ENCODE measurements at regions not wholly inside any gene's neighbourhood (a gene's known extent, or its start where the extent isn't known, plus 50 kb on each side); places are given as distances from the start of the nearest gene placed in this dataset.
"Not testable (repeated sequence)": the region's sequence is repeated elsewhere in the genome, so short reads cannot be mapped to it uniquely, and the experiment has no call there.

DNA sequence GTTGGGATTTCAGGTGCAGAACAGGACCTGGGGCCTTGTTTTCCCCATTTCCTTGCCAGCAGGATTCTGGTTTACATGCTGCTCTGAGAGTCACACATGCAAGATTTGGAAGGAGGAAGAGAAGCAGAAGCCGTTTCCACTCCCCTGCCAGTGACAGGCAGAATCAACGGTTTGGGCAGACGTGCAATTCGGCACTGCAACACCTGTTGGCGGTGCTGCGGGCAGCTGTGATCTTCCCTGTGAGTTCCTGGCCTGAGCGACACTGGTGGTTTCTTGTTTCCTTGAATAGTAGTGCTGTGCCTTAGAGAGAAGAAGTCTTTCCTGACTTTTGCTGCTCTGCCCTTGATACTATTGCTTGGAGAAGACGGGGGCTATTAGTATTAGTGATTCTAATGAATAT, 1126.2 kb downstream of the TYW1 start:
- intact Hi-C loops (cut with DNase I, micrococcal nuclease): no loop called here
- DNase-seq: no peak
- ATAC-seq: no peak

DNA sequence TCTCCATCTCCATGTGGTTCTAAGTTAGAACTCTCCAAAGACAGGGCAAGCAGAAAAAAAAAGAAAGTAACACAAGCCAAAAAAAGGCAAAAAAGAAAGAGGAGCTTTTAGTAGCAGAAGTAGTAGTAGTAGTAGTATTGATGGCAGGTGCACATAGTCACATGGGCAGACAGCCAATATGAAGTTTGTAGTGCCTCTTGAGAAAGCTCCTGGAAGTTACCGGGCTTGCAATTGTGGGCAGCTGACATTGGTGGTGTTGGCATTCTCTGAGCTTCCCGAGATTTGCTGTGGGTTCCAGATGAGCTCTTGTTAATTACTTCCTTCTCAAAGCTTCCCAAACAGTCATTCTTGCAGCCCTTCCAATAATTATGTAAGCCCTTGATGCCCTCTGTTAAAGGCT, 1128.5 kb downstream of the TYW1 start:
- ATAC-seq (no peak), DNase-seq (no peak)
- intact Hi-C loops (cut with DNase I, micrococcal nuclease): no loop called here

DNA sequence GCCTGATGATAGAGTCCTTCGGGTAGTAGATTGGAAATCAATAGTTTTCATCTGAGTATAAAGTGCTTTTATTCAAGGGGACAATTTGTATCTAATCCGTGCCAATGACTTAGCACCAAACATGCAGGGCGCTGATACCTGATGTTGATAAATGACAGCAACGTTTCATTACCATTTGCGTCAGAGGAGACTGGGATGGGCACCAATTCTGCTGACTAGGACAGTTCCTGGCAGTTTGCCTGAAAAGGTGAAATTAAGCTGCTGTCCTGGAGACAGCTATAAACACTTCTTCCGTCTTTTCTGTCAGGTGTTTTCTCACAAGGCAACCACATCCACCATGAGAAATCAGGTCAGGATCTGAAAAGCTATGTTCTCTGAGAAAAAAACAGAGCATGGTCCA, 1136.4 kb downstream of the TYW1 start:
- intact Hi-C loops (cut with DNase I, micrococcal nuclease): no loop called here
- DNase-seq: no peak
- ATAC-seq: no peak

DNA sequence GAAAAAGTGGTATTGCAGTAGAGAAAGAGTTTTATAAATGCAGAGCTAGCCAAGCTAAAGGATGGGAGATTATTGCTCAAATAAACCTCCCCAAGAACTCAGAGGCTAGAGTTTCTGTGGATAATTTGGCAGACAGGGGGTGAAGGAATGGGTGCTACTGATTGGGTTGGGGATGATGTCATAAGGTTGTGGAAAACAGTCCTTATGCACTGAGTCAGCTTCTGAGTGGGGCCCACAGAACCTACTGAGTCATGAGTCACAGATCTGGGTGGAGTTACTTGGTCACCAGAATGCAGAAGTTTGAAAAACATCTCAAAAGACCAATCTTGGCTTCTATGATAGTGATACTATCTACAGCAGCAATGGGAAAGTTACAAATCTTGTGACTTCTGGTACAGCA, 1146.7 kb downstream of the TYW1 start:
- ATAC-seq (no peak), DNase-seq (no peak)
- intact Hi-C loops (cut with DNase I, micrococcal nuclease): no loop called here

DNA sequence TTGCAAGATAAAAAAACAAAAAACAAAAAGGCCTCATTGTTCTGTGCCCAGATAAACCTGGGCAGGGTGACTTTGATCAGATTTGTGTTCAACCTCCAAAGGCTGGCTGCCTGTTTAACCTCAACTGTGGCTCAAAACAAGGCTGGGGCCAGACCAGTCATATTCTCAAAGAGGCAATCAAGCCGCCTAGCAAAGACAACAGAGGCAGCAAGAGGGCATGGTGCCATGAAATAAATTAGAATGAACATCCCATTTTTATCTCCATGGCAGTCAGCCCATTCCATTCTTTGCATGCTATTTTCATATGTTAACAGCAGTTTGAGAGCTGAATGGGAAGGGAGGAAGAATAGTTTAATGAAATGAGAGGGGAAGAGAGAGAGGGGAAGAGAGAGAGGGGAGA, 1150.3 kb downstream of the TYW1 start:
- DNase-seq: no peak
- intact Hi-C loops (cut with DNase I, micrococcal nuclease): no loop called here
- ATAC-seq: no peak

DNA sequence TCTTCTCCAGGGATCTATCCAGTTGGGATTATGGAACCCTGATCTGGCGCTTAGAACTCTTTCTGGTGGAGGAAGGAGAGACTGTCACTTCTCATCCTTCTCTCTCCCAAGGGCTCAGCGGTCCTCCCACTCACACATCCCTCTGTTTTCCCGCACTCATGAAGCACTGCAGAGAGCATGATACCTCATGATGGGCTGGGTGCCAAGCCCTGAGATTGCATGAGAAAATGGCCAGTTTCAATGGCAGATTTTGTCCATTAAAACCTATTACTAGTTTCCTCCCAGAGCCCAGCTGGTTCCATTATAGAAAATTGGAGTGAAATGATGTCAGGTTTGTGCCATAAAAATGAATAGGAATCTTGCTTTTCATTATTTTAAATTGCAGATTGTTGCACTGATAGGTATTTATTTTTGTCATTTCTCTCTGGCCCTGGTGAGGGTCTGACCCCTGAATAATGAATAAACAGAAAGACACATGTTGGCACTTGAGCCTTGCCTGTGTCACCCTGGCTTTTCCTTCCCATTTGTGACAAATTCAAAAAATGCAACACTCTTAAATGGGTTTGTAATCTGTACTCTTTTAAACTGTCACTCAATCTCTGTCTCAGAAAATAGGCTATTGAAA, 1151.1 kb downstream of the TYW1 start:
- DNase-seq: no peak
- ATAC-seq: no peak
- intact Hi-C loops (cut with DNase I, micrococcal nuclease): no loop called here

DNA sequence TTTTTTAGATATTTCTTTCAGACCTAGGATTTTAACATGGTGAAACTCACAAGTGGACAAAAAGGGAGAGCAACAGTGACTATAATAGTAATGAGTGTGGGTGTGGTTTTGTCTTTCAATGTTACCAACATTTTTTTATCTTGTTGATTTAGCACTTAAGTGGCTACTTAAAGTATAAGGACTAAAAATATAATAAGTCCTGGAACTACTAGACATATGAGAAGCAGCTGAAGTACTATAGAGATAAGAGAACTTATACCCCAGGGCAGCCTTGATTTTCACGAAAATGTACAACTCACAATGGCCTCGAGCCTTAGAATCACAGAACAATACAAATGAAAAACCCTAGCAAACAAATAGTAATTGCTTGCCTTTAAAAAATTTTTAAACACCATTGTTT, 1151.8 kb downstream of the TYW1 start:
- intact Hi-C loops (cut with DNase I, micrococcal nuclease): no loop called here
- DNase-seq (no peak), ATAC-seq (no peak)

DNA sequence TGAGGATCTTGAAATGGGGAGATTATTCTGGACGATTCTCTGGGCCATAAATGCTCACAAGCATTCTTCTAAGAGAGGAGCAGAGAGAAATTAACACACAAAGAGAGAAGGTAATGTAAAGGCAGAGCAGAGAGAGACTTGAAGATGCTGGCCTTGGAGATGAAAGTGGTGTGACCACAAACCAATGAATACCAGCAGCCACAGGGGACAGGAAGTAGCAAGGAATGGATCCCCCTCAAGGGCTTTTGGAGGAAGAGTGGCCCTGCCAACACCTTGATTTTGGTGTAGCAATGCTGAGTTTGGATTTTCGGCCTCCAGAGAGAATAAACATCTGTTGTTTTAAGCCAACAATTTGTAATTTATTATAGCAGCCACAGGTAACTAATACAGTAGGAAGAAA, 1155.6 kb downstream of the TYW1 start:
- ATAC-seq (no peak), DNase-seq (no peak)
- intact Hi-C loops (cut with DNase I, micrococcal nuclease): no loop called here

DNA sequence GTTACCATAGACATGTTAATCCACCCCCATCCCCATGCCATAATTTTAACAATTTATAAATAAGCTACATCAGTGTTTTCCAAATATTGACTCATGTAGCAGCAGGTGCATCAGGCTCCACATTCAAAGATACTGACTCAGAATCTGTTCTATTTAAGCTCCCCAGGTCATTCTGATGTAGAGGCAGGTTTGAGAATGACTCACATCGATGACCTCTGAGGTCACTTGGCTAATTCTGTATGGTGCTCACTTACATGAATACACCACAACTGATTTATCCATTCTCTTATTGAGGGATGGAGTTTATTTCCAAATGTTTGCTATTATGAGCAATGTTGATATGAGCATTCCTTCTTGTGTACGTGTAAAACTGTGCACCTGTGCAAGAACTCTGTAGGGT, 1159.0 kb downstream of the TYW1 start:
- ATAC-seq: no peak
- intact Hi-C loops (cut with DNase I, micrococcal nuclease): no loop called here
- DNase-seq: no peak

DNA sequence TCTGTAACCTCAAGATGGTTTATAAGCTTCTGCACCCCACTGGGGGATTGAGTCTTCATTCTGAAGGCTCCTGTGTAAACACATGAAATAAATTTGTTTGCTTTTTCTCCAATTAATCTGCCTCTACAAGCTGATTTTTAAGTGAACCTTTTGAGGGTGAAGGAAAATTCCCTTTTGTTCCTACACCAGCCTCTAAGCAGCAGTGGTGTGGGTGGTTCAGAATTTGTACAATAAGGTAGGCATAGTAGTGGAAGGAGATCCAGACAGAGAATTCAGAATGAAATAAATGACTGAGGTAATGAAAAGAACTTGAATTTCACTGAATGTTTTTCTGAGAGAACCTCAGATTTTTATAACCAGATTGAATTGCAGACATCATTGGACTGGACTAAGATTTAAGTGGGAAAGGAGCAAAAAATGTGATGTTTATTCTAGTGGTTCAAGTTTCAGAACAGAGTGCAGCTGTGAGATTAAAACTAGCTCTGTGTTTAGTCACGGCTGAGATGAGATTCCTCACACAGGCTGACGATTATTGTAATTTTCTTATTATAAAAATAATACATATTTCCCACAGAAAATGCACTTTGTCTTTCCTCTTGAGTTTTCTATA, 1162.2 kb downstream of the TYW1 start:
- intact Hi-C loops (cut with DNase I, micrococcal nuclease): no loop called here
- DNase-seq (no peak), ATAC-seq (no peak)

DNA sequence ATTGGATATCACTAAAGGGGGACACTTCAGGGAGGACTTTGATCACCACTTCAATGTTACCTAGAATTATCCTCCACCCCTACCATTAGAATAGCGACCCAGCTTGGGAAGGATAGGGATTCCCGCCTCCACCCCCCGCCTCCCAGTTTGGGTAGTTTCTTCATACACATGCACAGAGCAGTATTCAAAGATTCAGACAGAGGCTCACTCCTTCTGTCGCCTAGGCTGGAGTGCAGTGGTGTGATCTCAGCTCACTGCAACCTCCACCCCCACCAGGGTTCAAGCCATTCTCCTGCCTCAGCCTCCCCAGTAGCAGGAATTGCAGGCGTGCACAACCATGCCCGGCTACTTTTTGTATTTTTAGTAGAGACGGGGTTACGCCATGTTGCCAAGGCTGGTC, 1166.1 kb downstream of the TYW1 start:
- DNase-seq (no peak), ATAC-seq (no peak)
- intact Hi-C loops (cut with DNase I, micrococcal nuclease): no loop called here

DNA sequence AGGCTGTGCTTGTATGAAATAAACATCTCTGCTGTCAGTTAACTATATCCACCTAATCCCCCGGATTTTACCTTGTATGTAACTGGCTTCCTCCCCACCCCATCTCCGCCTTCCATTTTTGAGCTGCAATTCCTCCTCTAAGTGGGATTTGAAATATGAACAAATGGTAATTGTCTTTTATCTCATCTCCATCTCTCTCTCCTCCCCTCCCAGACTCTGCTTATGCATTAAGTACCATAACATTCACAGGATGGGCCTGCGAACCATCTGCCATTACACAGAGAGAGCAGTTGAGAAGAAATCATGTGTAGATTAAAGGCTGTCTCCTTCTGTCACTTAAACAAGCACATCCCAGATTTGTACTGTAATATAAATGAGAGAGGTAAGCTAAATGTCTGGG, 1169.9 kb downstream of the TYW1 start:
- DNase-seq (no peak), ATAC-seq (no peak)
- intact Hi-C loops (cut with DNase I, micrococcal nuclease): no loop called here

DNA sequence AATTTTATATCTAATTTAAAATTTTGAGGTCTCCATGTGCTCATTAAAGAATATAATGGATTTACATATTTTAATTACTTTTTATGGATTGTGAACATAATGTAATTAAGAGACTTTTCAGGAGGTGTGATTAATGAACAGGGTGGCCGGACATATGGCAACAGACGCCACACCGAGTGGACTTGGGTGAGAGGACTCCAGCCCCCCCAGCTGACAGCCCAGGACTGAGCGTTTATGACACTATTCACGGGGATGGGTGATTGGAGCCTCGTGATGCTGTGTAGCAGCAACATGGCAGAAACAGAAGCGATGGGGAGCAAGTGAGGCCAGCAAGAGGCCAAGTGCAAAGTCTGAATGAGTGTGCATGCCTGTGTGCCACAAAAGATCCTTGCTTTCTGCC, 1176.9 kb downstream of the TYW1 start:
- DNase-seq: no peak
- intact Hi-C loops (cut with DNase I, micrococcal nuclease): no loop called here
- ATAC-seq: no peak

DNA sequence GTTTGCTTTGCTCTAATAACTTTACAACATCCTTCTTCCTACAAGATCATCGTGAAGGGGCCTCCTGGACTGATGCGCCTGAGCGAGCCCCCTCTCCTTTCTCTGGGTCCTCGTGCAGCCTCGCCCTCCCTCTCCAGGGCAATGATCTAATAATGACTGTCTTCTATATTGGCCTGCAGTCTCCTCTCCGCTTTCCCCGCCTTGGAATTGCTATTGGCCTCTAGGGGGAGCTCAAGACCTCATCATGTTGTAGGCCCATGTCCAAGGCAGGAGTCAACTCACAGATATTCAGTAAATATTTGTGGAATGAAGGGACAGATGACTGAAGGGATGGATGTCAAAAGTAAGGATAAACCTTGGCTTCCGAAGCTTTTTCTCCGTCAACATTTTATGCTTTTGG, 1180.3 kb downstream of the TYW1 start:
- ATAC-seq (no peak), DNase-seq (no peak)
- intact Hi-C loops (cut with DNase I, micrococcal nuclease): no loop called here

DNA sequence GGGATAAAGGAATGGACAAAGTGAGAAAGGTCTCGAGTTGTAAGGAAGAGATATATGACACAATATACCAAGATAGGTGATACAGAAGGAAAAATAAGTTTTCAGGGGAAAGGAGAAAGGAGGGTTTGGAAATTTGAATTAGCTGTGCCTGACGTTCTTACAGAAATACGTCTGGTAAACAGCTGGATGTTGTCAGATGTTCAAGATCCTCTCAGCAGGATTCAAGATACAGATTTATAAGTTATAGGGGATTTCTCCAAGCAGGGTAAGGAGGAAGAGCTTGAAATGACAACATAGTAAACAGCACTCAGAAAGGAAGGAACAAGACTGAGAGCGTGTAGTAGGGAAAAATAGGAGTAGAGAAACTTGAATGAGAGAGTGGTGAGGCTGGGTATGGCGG, 1184.1 kb downstream of the TYW1 start:
- intact Hi-C loops (cut with DNase I, micrococcal nuclease): no loop called here
- ATAC-seq: no peak
- no peak for DNase-seq

DNA sequence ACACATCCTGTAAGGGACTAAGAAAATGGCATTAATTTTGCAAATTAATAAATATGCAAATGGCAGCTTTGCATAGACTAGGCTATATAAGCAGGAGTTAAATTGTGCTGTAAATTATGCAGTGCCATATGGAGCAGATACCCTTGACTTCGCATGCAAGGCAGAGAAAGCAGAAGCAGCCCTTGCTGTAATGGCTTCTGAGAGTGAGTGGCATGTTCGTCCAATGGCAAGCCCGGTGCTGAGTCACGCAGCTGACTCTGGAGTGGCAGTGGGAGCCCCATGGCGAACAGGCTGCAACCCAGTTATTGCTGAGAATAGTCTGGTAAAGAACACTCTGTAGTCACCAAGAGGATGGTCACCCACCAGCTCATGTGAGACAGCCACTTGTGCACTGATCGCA, 1186.5 kb downstream of the TYW1 start:
- intact Hi-C loops (cut with DNase I, micrococcal nuclease): no loop called here
- ATAC-seq: no peak

DNA sequence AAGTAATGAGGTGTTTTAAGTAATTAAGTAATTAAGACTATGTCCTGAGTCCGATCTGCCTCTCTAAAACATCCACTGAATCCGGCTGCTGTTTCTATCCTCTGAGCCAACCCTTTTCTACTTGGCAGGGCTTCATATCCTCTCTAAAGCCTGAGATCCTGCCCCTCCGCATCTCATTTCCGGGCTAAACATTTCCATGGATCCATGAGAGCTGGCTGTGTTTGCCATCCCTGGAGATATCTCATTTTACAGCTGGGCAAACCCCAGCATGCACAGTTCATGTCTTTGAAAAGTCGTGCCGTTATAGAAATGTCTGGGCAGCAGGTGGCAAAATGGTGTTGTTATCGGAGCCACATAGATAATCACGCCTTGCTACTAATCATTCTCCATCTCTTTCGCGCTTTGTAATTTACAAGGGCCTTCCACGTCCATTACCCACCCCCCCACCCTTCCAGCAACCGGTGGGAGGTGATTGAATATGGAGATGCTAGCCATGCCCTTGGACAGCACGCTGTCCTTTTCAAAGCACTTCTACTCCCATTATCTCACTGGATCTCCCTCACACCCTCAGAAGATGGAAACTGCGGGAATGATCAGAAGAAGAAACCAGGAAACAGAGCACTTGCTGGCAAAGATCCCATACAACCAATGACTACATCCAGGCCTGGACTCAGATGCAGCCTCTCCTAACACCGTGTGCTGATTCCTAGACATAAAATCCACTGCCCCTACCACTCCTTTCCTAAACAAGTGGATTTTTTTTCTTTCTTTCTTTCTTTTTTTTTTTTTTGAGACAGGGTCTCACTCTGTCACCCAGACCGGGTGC, 1189.2 kb downstream of the TYW1 start:
- ATAC-seq (no peak), DNase-seq (no peak)
- intact Hi-C loops (cut with DNase I, micrococcal nuclease): no loop called here

More for the DNA sequence above, 1186.5 kb downstream of the TYW1 start:
- no peak for DNase-seq

DNA sequence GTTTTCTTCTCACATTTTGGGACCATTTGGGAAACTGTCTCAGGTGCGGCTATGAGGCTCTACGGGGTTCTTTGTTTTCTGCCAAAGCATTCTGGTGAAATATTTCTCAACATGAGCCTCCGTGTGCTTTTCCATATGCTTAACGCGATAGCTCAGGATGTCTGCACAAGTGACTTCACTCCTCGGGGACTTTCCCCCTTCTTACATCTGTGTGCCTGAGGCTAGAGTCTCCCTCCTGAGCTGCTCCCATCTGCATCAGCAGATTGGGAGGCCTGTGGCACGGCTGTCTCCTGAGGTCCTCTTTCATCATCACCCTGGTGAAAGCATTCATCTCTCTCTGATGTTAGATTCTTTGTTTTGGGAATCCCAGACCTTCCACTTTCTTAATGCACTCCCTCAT, 1190.9 kb downstream of the TYW1 start:
- DNase-seq (no peak), ATAC-seq (no peak)
- intact Hi-C loops (cut with DNase I, micrococcal nuclease): no loop called here

DNA sequence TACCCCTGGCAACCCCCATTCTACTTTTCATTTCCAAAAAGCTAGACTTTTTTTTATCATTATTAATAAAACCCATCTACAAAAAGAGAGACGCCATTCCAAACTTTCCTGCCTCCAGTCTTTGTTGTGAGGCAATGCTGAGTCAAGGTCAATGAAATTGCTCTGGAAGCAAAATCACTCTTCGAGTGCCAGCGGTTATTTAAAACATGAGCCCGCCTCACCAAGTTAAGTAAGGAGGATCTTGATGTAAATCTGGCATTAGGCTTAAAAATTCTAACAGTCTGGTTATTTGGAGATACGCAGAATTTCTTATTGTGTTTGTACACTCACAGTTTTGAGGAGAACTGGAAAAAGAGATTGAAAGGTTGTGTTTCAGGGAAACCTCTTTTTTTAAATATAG, 1196.3 kb downstream of the TYW1 start:
- no peak for ATAC-seq
- no peak for DNase-seq
- intact Hi-C loops (cut with DNase I, micrococcal nuclease): no loop called here

DNA sequence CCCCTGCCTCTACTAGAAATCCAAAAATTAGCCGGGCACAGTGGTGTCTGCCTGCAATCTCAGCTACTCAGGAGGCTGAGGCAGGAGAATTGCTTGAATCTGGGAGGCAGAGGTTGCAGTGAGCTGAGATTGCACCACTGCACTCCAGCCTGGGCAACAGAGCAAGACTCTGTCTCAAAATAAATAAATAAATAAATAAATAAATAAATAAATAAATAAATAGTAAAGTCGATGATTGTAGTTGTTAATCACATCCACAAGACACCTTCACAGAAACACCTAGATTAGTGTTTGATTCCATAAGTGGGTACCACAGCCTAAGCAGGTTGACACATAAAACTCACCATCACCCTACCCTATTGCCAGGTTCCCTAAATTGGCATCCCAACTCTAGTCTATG, 1199.0 kb downstream of the TYW1 start:
- DNase-seq; intact Hi-C loops (cut with DNase I, micrococcal nuclease); ATAC-seq: not testable (repeated sequence)
